GM18861 (cell line): ENCODE measurements at regions not wholly inside any gene's neighbourhood (a gene's known extent, or its start where the extent isn't known, plus 50 kb on each side); places are given as distances from the start of the nearest gene placed in this dataset.
"Not testable (repeated sequence)": the region's sequence is repeated elsewhere in the genome, so short reads cannot be mapped to it uniquely, and the experiment has no call there.

Experiments
- ATAC-seq: cut with Tn5 transposase; IDR thresholded peaks from one replicate; pipeline ENCODE4 v1.9.1; 2021; ENCODE audit not compliant: unreplicated experiment

GRCh38 chr14:83255015-83255726 is 1721.5 kb upstream of the SEL1L start:
- ATAC-seq, result peak; percentile 81

GRCh38 chr14:83255727-83256090 is 1722.1 kb upstream of the SEL1L start:
- ATAC-seq, result peak; percentile 41

GRCh38 chr14:83257466-83258439 is 1724.1 kb upstream of the SEL1L start:
- ATAC-seq, result no peak

GRCh38 chr14:83260751-83261150 is 1727.1 kb upstream of the SEL1L start:
- no peak for ATAC-seq

GRCh38 chr14:83269583-83269982 is 1735.9 kb upstream of the SEL1L start:
- no peak for ATAC-seq

- ATAC-seq, result no peak
Observed at GRCh38 chr14:83271663-83272062, 1738.0 kb upstream of the SEL1L start.

- no peak for ATAC-seq
Observed at GRCh38 chr14:83280719-83281118, 1747.1 kb upstream of the SEL1L start.

- ATAC-seq, result no peak
Observed at GRCh38 chr14:83282706-83283105, 1749.1 kb upstream of the SEL1L start.

- no peak for ATAC-seq
Observed at GRCh38 chr14:83287300-83287699, 1753.6 kb upstream of the SEL1L start.

- no peak for ATAC-seq
Observed at GRCh38 chr14:83289390-83289789, 1755.7 kb upstream of the SEL1L start.

- ATAC-seq, result no peak
Observed at GRCh38 chr14:83289896-83290295, 1756.2 kb upstream of the SEL1L start.

GRCh38 chr14:83290447-83290846 is 1756.8 kb upstream of the SEL1L start:
- ATAC-seq, result no peak

GRCh38 chr14:83291714-83292113 is 1758.1 kb upstream of the SEL1L start:
- no peak for ATAC-seq

GRCh38 chr14:83294941-83295340 is 1761.3 kb upstream of the SEL1L start:
- no peak for ATAC-seq

GRCh38 chr14:83297361-83297760 is 1763.7 kb upstream of the SEL1L start:
- ATAC-seq, result no peak

- ATAC-seq, result not testable (repeated sequence)
Observed at GRCh38 chr14:83298016-83298415, 1764.4 kb upstream of the SEL1L start.

- peak; percentile 80 for ATAC-seq
Observed at GRCh38 chr14:83300476-83301064, 1766.9 kb upstream of the SEL1L start.

- ATAC-seq, result no peak
Observed at GRCh38 chr14:83301791-83302190, 1768.1 kb upstream of the SEL1L start.

GRCh38 chr14:83309211-83309610 is 1775.6 kb upstream of the SEL1L start:
- ATAC-seq, result no peak

GRCh38 chr14:83309833-83310232 is 1776.2 kb upstream of the SEL1L start:
- ATAC-seq, result no peak

- ATAC-seq, result no peak
Observed at GRCh38 chr14:83312511-83312910, 1778.9 kb upstream of the SEL1L start.

GRCh38 chr14:83314764-83315163 is 1781.1 kb upstream of the SEL1L start:
- no peak for ATAC-seq
